ENCODE measurements at regions not wholly inside any gene's neighbourhood (a gene's known extent, or its start where the extent isn't known, plus 50 kb on each side); places are given as distances from the start of the nearest gene placed in this dataset.

GRCh38 chr12:84807249-84807648, 105.3 kb downstream of the SLC6A15 start:
- no peak for DNase-seq

DNA sequence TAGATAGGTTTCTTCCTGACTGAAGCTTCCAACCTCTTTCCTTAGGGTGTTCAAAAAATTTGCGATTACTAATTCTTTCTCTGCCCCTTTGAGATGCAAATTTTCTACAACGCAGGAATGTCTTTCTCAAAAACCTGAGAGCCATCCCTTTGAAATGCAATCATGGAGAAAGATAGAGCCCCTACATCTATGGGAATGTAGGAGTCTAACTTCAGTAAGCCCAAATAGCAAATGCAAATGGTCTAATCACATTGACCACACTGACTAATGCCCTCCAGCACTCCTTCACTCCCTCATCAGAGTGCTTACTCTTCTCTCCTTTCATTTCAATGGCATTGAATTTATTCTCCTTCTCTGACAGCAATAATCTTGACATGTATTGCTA, 107.1 kb downstream of the SLC6A15 start:
- no peak for DNase-seq

DNA sequence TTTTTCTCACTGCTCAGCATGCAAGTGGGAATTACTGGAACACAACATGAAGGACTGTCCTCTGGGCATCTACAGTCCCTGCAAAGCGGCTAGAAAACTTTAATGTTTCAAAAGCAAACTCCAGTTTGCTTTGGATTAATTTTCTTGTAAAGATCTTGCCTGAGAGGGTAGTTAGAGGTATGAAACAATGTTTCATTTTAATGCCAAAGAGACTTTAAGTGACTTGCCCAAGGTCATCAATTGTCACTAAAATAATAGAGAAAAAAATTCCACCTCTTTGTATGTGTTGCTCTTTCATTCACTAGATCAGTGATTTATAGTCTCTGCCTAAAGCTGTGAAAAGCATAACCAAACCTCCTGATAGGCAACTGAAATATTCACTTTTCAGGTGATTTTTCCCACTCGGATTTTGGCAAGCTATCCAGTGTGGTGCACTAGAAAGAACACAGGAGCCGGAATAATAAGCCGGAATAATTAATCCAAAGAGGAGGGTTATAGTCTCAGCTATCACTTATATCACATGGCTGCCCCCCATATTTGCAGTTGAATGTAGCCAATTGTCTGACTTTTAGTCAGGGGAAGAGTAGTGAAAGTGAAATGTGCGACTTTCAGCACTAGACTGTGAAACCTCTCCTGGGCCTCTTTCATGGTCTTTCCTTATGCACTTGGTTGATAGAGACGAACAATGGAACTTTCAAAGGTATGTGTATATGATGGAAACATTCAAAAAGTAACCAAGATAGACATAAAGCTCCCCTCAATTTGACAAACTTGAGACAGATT, 107.7 kb downstream of the SLC6A15 start:
- no peak for DNase-seq

GRCh38 chr12:84803661-84804060, 108.9 kb downstream of the SLC6A15 start:
- no peak for DNase-seq

- DNase-seq, result no peak
Observed at GRCh38 chr12:84802161-84802560, 110.4 kb downstream of the SLC6A15 start.

DNA sequence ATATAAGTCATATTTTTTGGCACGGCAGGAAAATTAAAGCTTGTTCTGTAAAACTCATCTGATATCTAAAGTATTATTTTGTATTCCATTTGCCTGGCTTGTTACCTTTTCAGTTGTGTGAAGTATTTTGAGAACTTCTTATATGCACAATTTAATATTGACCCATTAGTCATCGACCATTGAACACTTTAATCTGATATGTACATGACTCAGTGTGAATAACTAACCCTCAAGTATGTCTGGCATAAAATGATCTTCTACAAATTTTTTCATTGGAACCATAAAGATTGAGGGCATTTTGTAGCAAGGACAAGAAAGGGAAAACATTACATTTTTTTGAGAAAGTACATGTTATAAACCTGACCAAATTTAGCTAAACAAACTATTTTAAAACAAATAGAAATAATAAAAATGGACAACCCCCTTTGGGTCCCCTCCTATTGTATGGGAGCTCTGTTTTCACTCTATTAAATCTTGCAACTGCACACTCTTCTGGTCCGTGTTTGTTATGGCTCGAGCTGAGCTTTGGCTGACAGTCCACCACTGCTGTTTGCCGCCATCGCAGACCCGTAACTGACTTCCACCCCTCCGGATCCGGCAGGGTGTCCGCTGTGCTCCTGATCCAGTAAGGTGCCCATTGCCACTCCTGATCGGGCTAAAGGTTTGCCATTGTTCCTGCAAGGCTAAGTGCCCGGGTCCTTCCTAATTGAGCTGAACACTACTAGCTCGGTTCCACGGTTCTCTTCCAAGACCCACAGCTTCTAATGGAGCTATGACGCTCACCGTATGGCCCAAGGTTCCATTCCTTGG, 118.8 kb downstream of the SLC6A15 start:
- no peak for DNase-seq

DNA sequence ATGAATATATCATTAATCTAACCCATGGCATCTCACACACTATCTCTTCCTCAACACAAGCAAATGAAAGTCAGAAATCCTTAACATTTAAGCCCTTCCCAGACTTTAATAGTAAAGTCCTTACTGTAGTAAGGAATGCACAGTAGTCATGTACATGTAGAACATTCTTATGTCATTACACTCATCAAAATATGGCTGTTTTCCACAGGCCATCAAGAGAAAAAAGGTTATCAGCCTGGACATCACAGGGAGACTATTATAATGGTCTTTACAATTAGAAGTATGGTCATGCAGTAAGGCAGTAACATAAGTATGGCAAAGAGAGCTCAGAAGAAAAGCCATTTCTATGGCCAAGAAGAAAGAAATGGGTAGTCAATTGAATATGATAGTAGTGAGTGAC, 121.2 kb downstream of the SLC6A15 start:
- DNase-seq, result no peak

DNA sequence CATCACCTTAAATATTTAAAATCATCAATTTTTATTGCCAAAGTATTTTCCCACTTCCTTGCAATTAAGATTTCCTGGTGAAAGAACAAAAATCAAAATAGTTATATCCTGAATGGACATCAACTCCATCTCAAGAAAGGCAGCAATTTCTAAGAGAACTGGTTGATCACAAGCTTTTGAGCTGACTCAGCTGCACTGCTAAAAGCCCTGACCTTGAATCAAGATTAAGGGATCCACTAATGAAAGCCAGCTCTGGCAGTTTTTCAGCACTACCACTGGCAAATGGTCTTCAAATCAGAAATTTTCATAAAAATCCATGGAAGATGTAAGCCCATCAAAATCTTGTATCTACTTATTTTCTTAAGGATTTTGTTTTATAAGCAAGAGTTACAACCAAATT, 123.4 kb downstream of the SLC6A15 start:
- no peak for DNase-seq

GRCh38 chr12:84787253-84787652, 125.3 kb downstream of the SLC6A15 start:
- no peak for DNase-seq

GRCh38 chr12:84786622-84787021, 126.0 kb downstream of the SLC6A15 start:
- DNase-seq, result no peak

- DNase-seq, result no peak
Observed at GRCh38 chr12:84785951-84786350, 126.6 kb downstream of the SLC6A15 start.

GRCh38 chr12:84785281-84785680, 127.3 kb downstream of the SLC6A15 start:
- DNase-seq, result no peak

GRCh38 chr12:84779169-84779568, 133.4 kb downstream of the SLC6A15 start:
- DNase-seq, result no peak

- no peak for DNase-seq
Observed at GRCh38 chr12:84772281-84772680, 140.3 kb downstream of the SLC6A15 start.

GRCh38 chr12:84767079-84767478, 145.5 kb downstream of the SLC6A15 start:
- DNase-seq, result no peak

DNA sequence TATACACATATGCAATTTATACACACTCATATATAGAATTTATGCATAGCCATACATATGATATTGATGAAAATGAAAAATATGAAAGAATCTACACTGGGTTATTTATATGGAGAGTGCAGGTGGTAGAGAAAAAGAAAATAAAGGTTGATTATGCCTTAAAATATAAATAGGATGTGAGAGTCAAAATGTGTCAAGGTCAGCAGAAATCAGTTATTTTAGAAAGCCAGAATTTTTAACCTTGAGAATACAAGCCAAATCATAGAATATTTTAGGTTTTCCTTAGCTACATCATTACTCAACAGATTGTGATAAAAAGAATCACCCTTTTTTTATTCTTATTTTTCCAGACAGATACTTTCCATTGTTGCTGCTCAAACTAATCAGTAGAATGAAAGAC, 146.2 kb downstream of the SLC6A15 start:
- no peak for DNase-seq

DNA sequence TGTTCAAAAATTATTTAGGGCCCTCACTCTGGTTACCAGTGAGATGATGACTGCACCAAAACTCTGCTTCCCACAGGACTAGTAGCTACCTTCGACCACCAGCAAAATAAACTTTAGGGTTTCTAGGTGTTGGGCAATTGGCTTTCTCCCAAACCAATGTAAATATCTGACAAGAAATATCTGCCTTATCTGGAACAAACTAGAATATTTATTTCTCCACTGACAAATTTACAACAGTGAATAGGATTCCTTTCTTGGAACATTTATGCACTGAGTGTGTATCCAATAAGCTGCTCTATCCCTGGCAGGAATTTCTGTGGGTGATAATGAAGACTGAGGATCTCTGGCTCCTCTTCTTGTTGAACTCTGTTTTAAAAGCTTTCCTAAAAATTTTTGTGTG, 148.6 kb downstream of the SLC6A15 start:
- no peak for DNase-seq

DNA sequence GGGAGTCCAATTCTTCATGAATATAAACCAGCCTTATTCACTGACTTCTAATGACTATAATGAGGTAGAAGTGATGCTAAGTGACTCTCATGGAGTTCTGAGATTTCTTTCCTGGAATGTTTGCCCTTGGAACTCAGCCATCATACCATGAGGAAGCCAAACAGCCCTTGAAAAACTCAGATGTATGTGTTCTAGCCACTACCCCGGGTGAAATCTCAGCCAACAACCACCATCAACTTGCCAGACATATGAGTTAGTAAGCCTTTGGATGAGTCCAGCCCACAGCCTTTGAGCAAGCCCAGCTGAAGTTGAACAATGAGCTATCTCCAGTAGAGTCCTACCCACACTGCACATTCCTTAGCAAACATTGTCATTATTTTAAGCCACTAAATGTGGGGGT, 149.5 kb downstream of the SLC6A15 start:
- DNase-seq, result no peak

DNA sequence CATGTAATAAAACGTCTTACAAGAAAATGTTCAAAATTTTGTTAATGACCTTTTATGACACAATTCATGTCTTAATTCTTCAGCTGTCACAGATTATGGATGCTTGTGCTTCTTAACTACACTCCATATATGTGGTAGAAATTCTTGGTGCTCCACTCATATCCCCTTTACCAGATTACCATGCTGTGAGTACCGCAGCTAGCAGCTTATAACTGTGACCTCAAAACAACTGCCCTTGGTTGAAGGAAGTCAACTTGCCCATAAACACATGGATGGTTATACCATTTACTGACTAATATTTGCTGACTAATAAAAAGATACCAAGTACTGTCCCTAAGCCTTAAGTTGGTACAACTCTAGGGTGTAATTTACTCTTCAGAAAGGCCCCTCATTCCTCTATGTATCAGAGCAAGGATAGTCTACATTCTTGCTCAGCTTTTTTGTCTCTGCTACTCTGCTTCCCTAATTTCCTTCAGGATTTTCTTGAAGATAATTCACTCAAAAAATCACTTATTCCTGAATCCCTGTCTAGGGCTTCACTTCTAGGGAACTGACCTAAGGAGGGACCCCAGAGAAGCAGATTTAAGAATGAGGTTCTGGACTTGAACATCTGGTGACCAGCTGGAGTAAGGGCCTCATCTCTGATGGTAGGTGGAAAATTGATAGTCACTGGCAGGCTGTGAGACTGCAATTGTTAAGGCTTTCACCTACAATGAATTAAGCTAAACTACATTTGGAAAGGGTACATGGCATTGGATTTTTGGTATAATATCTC, 152.3 kb downstream of the SLC6A15 start:
- no peak for DNase-seq

GRCh38 chr12:84757978-84758377, 154.6 kb downstream of the SLC6A15 start:
- DNase-seq, result no peak

DNA sequence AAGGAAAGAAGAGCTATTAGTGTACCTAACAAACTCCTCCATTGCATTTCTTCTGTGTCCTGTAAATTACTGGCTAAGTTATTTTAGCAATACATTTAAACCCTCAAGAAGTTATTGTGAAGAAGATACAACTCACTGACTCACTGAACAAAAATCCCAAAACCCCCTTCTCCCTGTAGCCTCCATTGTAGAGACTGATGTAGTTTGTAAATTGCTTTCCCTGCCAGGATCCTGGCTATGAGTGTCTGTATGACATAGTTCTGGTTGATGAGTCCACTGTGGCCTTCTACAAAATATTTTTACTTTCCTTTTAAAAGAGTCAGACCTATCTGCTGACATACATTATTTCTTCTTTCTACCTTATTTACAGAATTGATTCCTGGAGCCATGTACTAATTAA, 155.6 kb downstream of the SLC6A15 start:
- DNase-seq, result no peak

DNA sequence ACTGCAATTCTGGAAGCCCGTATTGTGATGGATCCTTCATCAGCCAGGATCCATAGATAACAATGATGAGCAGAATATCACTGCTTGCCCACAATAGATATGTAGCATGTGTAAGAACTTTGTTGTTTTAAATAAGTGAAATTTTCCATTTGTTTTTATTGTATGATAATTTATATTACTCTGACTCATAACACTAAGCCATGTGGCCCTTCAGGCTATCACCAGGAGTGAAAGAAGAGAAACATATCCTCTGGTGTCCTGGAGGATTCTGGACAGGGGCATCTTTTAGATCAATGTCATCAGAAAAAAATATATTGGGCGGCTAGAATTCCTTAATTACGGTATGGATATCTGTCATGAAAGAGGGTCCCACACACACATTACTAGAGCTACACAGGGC, 167.5 kb downstream of the SLC6A15 start:
- DNase-seq, result no peak

- no peak for DNase-seq
Observed at GRCh38 chr12:84741692-84742091, 170.9 kb downstream of the SLC6A15 start.

DNA sequence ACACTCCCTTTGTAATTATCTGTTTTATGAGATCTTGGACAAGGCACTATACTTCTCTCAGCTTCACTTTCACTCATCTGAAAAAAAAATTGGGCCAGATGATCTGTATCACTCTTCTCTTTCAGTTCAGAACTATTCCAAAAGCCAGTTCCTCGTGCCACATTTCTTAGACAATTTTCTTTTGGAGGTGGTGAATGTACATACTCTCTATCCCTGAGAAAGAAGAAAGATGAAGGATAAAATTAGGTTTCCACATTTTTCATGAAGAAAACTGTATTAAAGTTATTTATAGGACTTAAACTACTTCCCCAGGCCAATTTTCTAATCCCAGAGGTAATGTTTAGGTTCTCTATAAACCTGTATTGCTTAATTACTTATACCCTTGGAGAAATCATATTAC, 171.6 kb downstream of the SLC6A15 start:
- no peak for DNase-seq
